ENCODE measurements at regions not wholly inside any gene's neighbourhood (a gene's known extent, or its start where the extent isn't known, plus 50 kb on each side); places are given as distances from the start of the nearest gene placed in this dataset.

DNA sequence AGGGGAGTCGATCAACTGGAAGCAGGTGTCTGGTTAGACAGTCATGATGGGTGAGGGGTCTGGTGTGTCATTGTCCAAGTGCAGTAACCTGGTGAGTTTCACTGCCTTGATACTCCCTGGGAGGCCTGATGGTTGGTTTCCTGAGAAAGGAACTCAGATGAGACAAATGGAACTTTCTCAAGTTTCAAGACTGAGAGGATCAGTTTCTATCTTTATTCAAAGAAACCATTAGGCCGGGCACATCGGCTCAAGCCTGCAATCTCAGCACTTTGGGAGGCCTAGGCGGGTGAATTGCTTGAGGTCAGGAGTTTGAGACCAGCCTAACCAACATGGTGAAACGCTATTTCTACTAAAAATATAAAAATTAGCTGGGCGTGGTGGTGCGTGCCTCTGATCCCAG, 776.1 kb downstream of the AACS start (continued):
- no peak for TF ChIP-seq ZNF274 (IDR thresholded peaks at IDR 0.05; ENCODE audit: borderline replicate concordance, extremely low read depth, low read length)
- TF ChIP-seq, protein P1, sequence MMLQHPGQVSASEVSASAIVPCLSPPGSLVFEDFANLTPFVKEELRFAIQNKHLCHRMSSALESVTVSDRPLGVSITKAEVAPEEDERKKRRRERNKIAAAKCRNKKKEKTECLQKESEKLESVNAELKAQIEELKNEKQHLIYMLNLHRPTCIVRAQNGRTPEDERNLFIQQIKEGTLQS (IDR thresholded peaks at IDR 0.05; ENCODE audit: insufficient read depth, low read depth, low read length) = no peak
- no peak for TF ChIP-seq EZH2 (IDR thresholded peaks at IDR 0.05; ENCODE audit: low read depth, low read length, severe bottlenecking)
- no peak for TF ChIP-seq HDAC6 (IDR thresholded peaks at IDR 0.05; ENCODE audit: low read depth, low read length)
- TF ChIP-seq TEAD4 (IDR thresholded peaks at IDR 0.05; ENCODE audit: low read depth, low read length) = no peak
